ENCODE measurements at regions not wholly inside any gene's neighbourhood (a gene's known extent, or its start where the extent isn't known, plus 50 kb on each side); places are given as distances from the start of the nearest gene placed in this dataset.

- no peak for DNase-seq (ENCODE audit: low spot score)
These were observed 207.6 kb upstream of the LYZL1 start for GRCh38 chr10:29081231-29081630.

- DNase-seq (ENCODE audit: low spot score) = no peak
These were observed 206.8 kb upstream of the LYZL1 start for GRCh38 chr10:29081951-29082685.

- DNase-seq (ENCODE audit: low spot score) = no peak
These were observed 205.8 kb upstream of the LYZL1 start for GRCh38 chr10:29083096-29083495.

- no peak for DNase-seq (ENCODE audit: low spot score)
These were observed 204.1 kb upstream of the LYZL1 start for GRCh38 chr10:29084681-29085307.

GRCh38 chr10:29089091-29089490 lies 199.8 kb upstream of the LYZL1 start:
- DNase-seq (ENCODE audit: low spot score) = no peak

GRCh38 chr10:29096303-29096824 lies 192.5 kb upstream of the LYZL1 start:
- no peak for DNase-seq (ENCODE audit: low spot score)

GRCh38 chr10:29098423-29098822 lies 190.4 kb upstream of the LYZL1 start:
- DNase-seq (ENCODE audit: low spot score) = no peak

- DNase-seq (ENCODE audit: low spot score) = no peak
These were observed 189.9 kb upstream of the LYZL1 start for GRCh38 chr10:29099001-29099400.

- DNase-seq (ENCODE audit: low spot score) = no peak
These were observed 189.5 kb upstream of the LYZL1 start for GRCh38 chr10:29099415-29099814.

GRCh38 chr10:29100505-29100904 lies 188.4 kb upstream of the LYZL1 start:
- DNase-seq (ENCODE audit: low spot score) = no peak

- DNase-seq (ENCODE audit: low spot score) = no peak
These were observed 186.6 kb upstream of the LYZL1 start for GRCh38 chr10:29102233-29102632.

GRCh38 chr10:29102636-29103035 lies 186.2 kb upstream of the LYZL1 start:
- no peak for DNase-seq (ENCODE audit: low spot score)

GRCh38 chr10:29104661-29105399 lies 184.0 kb upstream of the LYZL1 start:
- DNase-seq (ENCODE audit: low spot score) = no peak

GRCh38 chr10:29105516-29106215 lies 183.2 kb upstream of the LYZL1 start:
- DNase-seq (ENCODE audit: low spot score) = peak; percentile 31

- no peak for DNase-seq (ENCODE audit: low spot score)
These were observed 182.6 kb upstream of the LYZL1 start for GRCh38 chr10:29106287-29106686.

GRCh38 chr10:29107866-29108498 lies 180.9 kb upstream of the LYZL1 start:
- DNase-seq (ENCODE audit: low spot score) = no peak

- DNase-seq (ENCODE audit: low spot score) = no peak
These were observed 178.9 kb upstream of the LYZL1 start for GRCh38 chr10:29109707-29110571.

GRCh38 chr10:29112827-29113615 lies 175.8 kb upstream of the LYZL1 start:
- DNase-seq (ENCODE audit: low spot score) = no peak

GRCh38 chr10:29113616-29113945 lies 175.3 kb upstream of the LYZL1 start:
- no peak for DNase-seq (ENCODE audit: low spot score)

GRCh38 chr10:29114141-29114540 lies 174.7 kb upstream of the LYZL1 start:
- no peak for DNase-seq (ENCODE audit: low spot score)
